Ovary (tissue), 3 donors: ENCODE measurements at regions not wholly inside any gene's neighbourhood (a gene's known extent, or its start where the extent isn't known, plus 50 kb on each side); places are given as distances from the start of the nearest gene placed in this dataset.

Source experiments
- EP300 ChIP-seq: sonication (generic); formaldehyde crosslinking; IDR thresholded peaks from one replicate; pipeline ENCODE4 v1.6.1; 2017; ENCODE audit warnings: antibody characterized with exemption
- POLR2A ChIP-seq: fragments of 450-650 bp; IDR thresholded peaks from one replicate; pipeline ENCODE4 v1.6.1; 2017; ENCODE audit warnings: antibody characterized with exemption, mild to moderate bottlenecking, moderate library complexity
- TF ChIP-seq, protein P1 (sequence below), 3 donors: fragments of 450-650 bp in 2 of 3; fragments of 200-600 bp in 1 of 3; IDR thresholded peaks; one replicate each; pipeline versions ENCODE4 v1.5.1 to v1.8.0; 2016 to 2022; ENCODE audit warnings: antibody characterized with exemption in 3 of 3, mild to moderate bottlenecking in 1 of 3
- donor health status: DM: no; HTN: no; CAD: no.

GRCh38 chr4:180532691-180533090 is 1710.5 kb upstream of the TENM3 start:
- TF ChIP-seq, protein P1, sequence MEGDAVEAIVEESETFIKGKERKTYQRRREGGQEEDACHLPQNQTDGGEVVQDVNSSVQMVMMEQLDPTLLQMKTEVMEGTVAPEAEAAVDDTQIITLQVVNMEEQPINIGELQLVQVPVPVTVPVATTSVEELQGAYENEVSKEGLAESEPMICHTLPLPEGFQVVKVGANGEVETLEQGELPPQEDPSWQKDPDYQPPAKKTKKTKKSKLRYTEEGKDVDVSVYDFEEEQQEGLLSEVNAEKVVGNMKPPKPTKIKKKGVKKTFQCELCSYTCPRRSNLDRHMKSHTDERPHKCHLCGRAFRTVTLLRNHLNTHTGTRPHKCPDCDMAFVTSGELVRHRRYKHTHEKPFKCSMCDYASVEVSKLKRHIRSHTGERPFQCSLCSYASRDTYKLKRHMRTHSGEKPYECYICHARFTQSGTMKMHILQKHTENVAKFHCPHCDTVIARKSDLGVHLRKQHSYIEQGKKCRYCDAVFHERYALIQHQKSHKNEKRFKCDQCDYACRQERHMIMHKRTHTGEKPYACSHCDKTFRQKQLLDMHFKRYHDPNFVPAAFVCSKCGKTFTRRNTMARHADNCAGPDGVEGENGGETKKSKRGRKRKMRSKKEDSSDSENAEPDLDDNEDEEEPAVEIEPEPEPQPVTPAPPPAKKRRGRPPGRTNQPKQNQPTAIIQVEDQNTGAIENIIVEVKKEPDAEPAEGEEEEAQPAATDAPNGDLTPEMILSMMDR (IDR thresholded peaks at IDR 0.05): no peak
- no peak for TF ChIP-seq POLR2A
- no peak for TF ChIP-seq EP300
